Activated CD8-positive, alpha-beta T cell treated with anti-CD3 and anti-CD28 coated beads for 36 hours (primary cell): ENCODE measurements at regions not wholly inside any gene's neighbourhood (a gene's known extent, or its start where the extent isn't known, plus 50 kb on each side); places are given as distances from the start of the nearest gene placed in this dataset.

Experiments used
- ATAC-seq: fragments of 200-7000 bp; cut with Tn5 transposase; one replicate; pipeline ENCODE4 v1.10.0; 2021; ENCODE audit warnings: mild to moderate bottlenecking, moderate library complexity
- CTCF ChIA-PET: fragments of 350-600 bp; sonication (Branson Sonifier 250); formaldehyde crosslinking; loops from one replicate; lab custom pipeline; 2021; ENCODE audit warnings: antibody characterized with exemption; lab: Charles Lee
- POLR2A ChIA-PET: fragments of 350-600 bp; sonication (Branson Sonifier 250); formaldehyde crosslinking; loops from one replicate; lab custom pipeline; 2021; ENCODE audit warnings: antibody characterized with exemption; lab: Charles Lee
- DNase-seq: peaks from one replicate; pipeline ENCODE4 v3.0.0-alpha.2; 2020
- H3K27ac Mint-ChIP-seq: one replicate; pipeline ENCODE4 v1.8.0; 2021; ENCODE audit warnings: mild to moderate bottlenecking, mixed read lengths
- H3K27me3 Mint-ChIP-seq: one replicate; pipeline ENCODE4 v1.8.0; 2021; ENCODE audit warnings: mixed read lengths
- H3K36me3 Mint-ChIP-seq: one replicate; pipeline ENCODE4 v1.8.0; 2021; ENCODE audit warnings: low read depth, mixed read lengths
- H3K4me1 Mint-ChIP-seq: one replicate; pipeline ENCODE4 v1.8.0; 2021; ENCODE audit warnings: low read depth, mixed read lengths
- H3K4me3 Mint-ChIP-seq: one replicate; pipeline ENCODE4 v1.8.0; 2021; ENCODE audit warnings: mild to moderate bottlenecking, moderate library complexity, mixed read lengths
- H3K9me3 Mint-ChIP-seq: one replicate; pipeline ENCODE4 v1.8.0; 2021; ENCODE audit warnings: mixed read lengths
- intact Hi-C: fragments of 100-400 bp; cut with micrococcal nuclease; formaldehyde crosslinking; loops from one replicate; pipeline ENCODE4 v1.10.0; 2022
- TF ChIP-seq, protein P1 (sequence below): fragments of 200-600 bp; IDR thresholded peaks from one replicate; pipeline ENCODE4 v1.8.0; 2022; ENCODE audit warnings: antibody characterized with exemption, mild to moderate bottlenecking

GRCh38 chr13:44188257-44188656, 185.4 kb upstream of the SERP2 start:
- ATAC-seq (no peak), DNase-seq (no peak)
- intact Hi-C loops = no loop called here
- ChIA-PET CTCF (no interaction called here), POLR2A (no interaction called here)
- peaks cover 10% of the 10 kb centered on the region for H3K4me1 Mint-ChIP-seq
- no peaks in the 10 kb centered on the region for H3K36me3 Mint-ChIP-seq
- H3K4me3 Mint-ChIP-seq = no peak overlapping the region
- no peak overlapping the region for H3K27ac Mint-ChIP-seq
- TF ChIP-seq, protein P1, sequence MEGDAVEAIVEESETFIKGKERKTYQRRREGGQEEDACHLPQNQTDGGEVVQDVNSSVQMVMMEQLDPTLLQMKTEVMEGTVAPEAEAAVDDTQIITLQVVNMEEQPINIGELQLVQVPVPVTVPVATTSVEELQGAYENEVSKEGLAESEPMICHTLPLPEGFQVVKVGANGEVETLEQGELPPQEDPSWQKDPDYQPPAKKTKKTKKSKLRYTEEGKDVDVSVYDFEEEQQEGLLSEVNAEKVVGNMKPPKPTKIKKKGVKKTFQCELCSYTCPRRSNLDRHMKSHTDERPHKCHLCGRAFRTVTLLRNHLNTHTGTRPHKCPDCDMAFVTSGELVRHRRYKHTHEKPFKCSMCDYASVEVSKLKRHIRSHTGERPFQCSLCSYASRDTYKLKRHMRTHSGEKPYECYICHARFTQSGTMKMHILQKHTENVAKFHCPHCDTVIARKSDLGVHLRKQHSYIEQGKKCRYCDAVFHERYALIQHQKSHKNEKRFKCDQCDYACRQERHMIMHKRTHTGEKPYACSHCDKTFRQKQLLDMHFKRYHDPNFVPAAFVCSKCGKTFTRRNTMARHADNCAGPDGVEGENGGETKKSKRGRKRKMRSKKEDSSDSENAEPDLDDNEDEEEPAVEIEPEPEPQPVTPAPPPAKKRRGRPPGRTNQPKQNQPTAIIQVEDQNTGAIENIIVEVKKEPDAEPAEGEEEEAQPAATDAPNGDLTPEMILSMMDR = no peak
- H3K27me3 Mint-ChIP-seq = peaks cover 6% of the 10 kb centered on the region
- H3K9me3 Mint-ChIP-seq = no peaks in the 10 kb centered on the region

DNA sequence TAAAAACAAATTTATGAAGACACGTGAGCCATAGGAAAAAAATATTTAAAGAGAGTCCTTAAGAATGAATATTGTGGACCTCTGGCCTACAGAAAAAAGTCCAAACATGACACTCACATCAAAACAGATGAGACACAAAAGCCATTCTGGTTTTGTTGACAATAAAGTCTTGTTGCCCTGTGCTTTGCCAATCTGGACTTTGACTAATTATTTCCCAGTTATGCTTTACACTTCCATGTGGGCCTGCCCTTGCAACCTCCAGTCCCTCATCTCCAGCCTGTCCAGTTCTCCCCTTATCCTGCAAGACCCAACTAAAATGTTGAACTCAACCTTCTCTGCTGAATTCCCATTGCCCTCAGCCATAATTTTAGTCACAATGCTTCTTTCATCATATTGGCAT, 184.5 kb upstream of the SERP2 start:
- intact Hi-C loops = no loop called here
- Mint-ChIP-seq H3K9me3 (no peaks in the 10 kb centered on the region), H3K4me3 (no peak overlapping the region), H3K36me3 (no peaks in the 10 kb centered on the region), H3K4me1 (peaks cover 10% of the 10 kb centered on the region), H3K27ac (no peak overlapping the region), H3K27me3 (peaks cover 6% of the 10 kb centered on the region)
- DNase-seq (no peak), ATAC-seq (no peak)
- TF ChIP-seq, protein P1 = no peak
- POLR2A ChIA-PET = no interaction called here
- CTCF ChIA-PET = no interaction called here

GRCh38 chr13:44191103-44191502, 182.5 kb upstream of the SERP2 start:
- TF ChIP-seq, protein P1 = no peak
- ChIA-PET POLR2A (interaction anchor here (0.8 kb wide), 1 partner anchor 18 kb away, joined by 3 read pairs; no protein-coding TSS in a partner anchor), CTCF (interaction anchor here (0.7 to 2.7 kb wide), 10 partner anchors 12 to 246 kb away, joined by 3 to 12 read pairs (median 4); no protein-coding TSS in a partner anchor)
- no peaks in the 10 kb centered on the region for H3K9me3 Mint-ChIP-seq
- intact Hi-C loops = loop anchor here (5.0 kb wide), 1 partner anchor 246 kb away; no protein-coding TSS in a partner anchor
- no peak overlapping the region for H3K27ac Mint-ChIP-seq
- ATAC-seq = no peak
- H3K27me3 Mint-ChIP-seq = peaks cover 6% of the 10 kb centered on the region
- DNase-seq = no peak
- H3K4me1 Mint-ChIP-seq = peaks cover 20% of the 10 kb centered on the region
- no peaks in the 10 kb centered on the region for H3K36me3 Mint-ChIP-seq
- no peak overlapping the region for H3K4me3 Mint-ChIP-seq

- POLR2A ChIA-PET = interaction anchor here (0.8 kb wide), 1 partner anchor 18 kb away, joined by 3 read pairs; no protein-coding TSS in a partner anchor
- TF ChIP-seq, protein P1 = peak; percentile 57
- CTCF ChIA-PET = interaction anchor here (0.6 to 2.7 kb wide), 12 partner anchors 13 to 246 kb away, joined by 3 to 12 read pairs (median 4); no protein-coding TSS in a partner anchor
- peak overlapping the region; percentile 9 for H3K4me3 Mint-ChIP-seq
- H3K27me3 Mint-ChIP-seq = peaks cover 9% of the 10 kb centered on the region
- DNase-seq = peak; percentile 53
- peak; percentile 84 for ATAC-seq
- intact Hi-C loops = loop anchor here (5.0 kb wide), 1 partner anchor 246 kb away; no protein-coding TSS in a partner anchor
- peaks cover 25% of the 10 kb centered on the region for H3K4me1 Mint-ChIP-seq
- H3K27ac Mint-ChIP-seq = peak overlapping the region; percentile 67
- H3K36me3 Mint-ChIP-seq = no peaks in the 10 kb centered on the region
- H3K9me3 Mint-ChIP-seq = no peaks in the 10 kb centered on the region
Observed at GRCh38 chr13:44191504-44192171, 182.0 kb upstream of the SERP2 start.

DNA sequence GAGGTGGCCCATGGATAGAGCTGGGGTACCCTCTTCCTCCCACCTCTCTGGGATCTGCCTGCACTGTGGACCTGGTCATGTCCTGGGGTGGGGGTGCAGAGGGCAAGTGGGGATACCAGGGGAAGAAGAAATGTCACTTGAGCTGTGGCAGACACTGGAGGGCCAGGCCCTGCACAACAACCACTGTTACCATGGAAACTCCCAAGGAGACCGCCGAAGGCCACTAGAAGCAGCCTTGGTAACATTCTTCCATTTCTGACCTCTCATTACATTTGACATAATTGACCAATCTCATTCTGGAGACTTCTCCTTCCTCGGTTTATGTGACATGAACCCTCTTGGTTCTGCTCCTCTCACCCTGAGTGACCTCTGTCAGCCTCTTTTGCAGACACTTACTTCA, 179.9 kb upstream of the SERP2 start:
- H3K27me3 Mint-ChIP-seq = peaks cover 15% of the 10 kb centered on the region
- intact Hi-C loops = loop anchor here (5.0 kb wide), 1 partner anchor 244 kb away; no protein-coding TSS in a partner anchor

More for the DNA sequence above, 179.9 kb upstream of the SERP2 start:
- TF ChIP-seq, protein P1 = no peak
- POLR2A ChIA-PET = no interaction called here
- Mint-ChIP-seq H3K36me3 (no peaks in the 10 kb centered on the region), H3K4me3 (no peak overlapping the region), H3K27ac (no peak overlapping the region), H3K9me3 (no peaks in the 10 kb centered on the region), H3K4me1 (peaks cover 43% of the 10 kb centered on the region)
- no peak for DNase-seq
- CTCF ChIA-PET = no interaction called here
- no peak for ATAC-seq
